H7 (cell line): ENCODE measurements at regions not wholly inside any gene's neighbourhood (a gene's known extent, or its start where the extent isn't known, plus 50 kb on each side); places are given as distances from the start of the nearest gene placed in this dataset.

Experiments used
- DNase-seq: peaks from one replicate; pipeline ENCODE4 v3.0.0; 2012
- H3K27me3 ChIP-seq: 2 replicates; pipeline ENCODE4 v1.6.0; 2011; ENCODE audit warnings: mild to moderate bottlenecking, low read length; ENCODE audit not compliant: control insufficient read depth, insufficient read depth
- H3K36me3 ChIP-seq: replicated peaks from 2 replicates; pipeline ENCODE4 v1.5.1; 2011; ENCODE audit warnings: low read length; ENCODE audit not compliant: control insufficient read depth, insufficient read depth
- H3K4me3 ChIP-seq: 2 replicates; pipeline ENCODE4 v1.5.1; 2011; ENCODE audit warnings: low read depth, mild to moderate bottlenecking, control low read depth, low read length, moderate library complexity; ENCODE audit not compliant: insufficient read depth

- H3K4me3 ChIP-seq = no peak overlapping the region
- DNase-seq = no peak
- no peaks in the 10 kb centered on the region for H3K27me3 ChIP-seq
- no peaks in the 10 kb centered on the region for H3K36me3 ChIP-seq
Measured at GRCh38 chr15:61318802-61319525, 89.9 kb upstream of the RORA start.

DNA sequence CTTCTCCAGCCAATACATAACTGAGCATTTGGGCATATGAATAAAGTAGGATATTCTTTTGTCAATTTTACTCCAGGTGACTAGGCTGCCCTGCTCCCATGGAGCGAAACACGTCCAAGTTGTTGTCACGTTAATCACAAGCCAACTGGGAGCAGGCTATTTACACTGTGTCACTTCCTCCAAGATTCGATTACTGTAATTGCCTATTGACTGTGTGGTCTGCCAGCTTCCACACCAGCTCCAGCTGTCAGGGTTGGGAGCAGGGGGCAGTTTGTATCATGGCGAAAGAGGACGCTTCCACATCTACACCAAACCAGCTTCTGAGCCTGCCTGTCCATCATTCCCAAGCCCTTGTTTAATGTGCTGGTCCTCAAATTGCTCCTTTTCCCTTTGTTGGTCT lies 89.2 kb upstream of the RORA start:
- no peaks in the 10 kb centered on the region for H3K27me3 ChIP-seq
- H3K36me3 ChIP-seq = no peaks in the 10 kb centered on the region
- DNase-seq = no peak
- no peak overlapping the region for H3K4me3 ChIP-seq

DNA sequence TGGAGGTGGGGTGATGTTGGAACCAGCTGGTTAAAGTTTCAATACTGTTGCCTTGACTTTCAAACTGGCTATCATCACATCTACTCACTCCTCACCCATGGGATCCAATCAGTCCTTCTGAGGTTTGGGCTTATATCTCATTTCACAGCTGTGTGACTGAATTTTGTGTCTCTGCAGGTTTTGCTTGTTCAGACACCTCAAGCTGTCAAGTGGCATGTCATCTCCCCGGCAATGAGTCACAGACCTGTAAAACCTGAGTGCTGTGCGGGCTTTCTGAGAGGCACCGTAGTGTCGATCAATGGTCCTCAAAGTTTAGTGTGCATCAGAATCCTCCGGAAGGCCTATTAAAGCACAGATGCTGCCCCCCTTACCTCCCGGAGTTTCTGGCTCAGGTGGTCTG lies 86.4 kb upstream of the RORA start:
- Histone ChIP-seq H3K4me3 (no peak overlapping the region), H3K27me3 (no peaks in the 10 kb centered on the region), H3K36me3 (no peaks in the 10 kb centered on the region)
- no peak for DNase-seq

DNA sequence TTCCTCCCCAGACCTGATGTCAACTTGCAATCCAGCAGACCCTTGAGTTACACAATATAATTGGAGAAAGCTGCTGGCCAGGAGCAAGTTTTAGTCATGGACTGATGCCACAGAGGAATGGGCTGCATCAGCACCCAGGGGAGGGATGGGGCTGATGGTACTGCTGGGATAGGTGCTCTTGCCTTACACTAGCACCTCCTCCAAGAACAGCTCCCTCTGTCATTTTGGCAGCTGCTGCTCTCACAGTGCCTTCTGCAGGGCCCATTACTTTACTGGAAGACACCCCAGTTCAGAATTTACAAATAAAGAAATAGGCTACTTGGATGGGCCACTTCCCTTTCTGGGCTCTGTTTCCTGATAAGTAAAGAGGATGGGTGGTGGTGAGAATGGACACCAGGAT lies 85.3 kb upstream of the RORA start:
- Histone ChIP-seq H3K27me3 (no peaks in the 10 kb centered on the region), H3K4me3 (no peak overlapping the region), H3K36me3 (no peaks in the 10 kb centered on the region)
- DNase-seq = no peak

- no peak overlapping the region for H3K4me3 ChIP-seq
- DNase-seq = no peak
- H3K27me3 ChIP-seq = no peaks in the 10 kb centered on the region
- H3K36me3 ChIP-seq = no peaks in the 10 kb centered on the region
Measured at GRCh38 chr15:61309617-61310016, 80.5 kb upstream of the RORA start.

DNA sequence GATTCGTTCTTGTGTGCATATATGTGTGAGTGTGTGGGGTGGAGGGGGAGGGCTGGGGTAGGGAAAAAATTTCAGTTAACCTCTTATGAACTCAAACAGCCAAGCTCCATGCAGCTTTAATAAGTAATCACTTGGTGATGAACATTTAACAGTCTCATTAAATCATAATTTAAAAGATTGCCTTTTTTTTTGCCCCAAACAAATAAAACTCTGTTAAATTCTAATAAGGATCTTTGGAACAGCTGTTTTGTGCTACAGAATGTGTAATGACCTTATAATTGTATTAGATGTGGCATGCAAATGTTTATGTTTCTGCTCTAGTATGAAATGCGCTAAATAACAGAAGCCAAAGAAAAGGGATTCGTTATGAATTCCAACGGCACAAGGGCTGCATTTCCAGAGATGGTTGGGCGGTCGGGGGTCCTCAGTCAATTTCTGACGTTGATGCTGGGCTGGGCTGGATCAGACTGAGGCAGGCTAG lies 80.0 kb upstream of the RORA start:
- H3K36me3 ChIP-seq = no peaks in the 10 kb centered on the region
- no peak for DNase-seq
- no peak overlapping the region for H3K4me3 ChIP-seq

DNA sequence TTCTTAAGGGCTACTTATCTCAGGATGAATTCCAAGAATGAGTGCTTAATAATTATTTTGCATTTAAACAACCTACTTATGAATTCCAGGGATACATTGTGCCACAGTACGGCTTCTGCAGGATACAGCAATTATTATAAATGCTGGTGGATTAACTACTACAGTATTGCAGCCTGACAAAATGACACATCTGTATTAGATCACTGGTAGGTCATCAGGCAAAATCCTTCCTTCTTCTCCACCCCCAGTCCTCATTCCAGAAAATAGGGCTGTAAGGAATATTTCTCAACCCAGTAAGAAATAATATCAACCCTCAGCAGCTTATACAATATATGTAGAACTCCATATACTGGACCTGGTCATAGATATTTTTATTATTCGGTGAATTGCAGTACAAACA lies 79.3 kb upstream of the RORA start:
- Histone ChIP-seq H3K36me3 (no peaks in the 10 kb centered on the region), H3K4me3 (no peak overlapping the region), H3K27me3 (no peaks in the 10 kb centered on the region)
- DNase-seq = no peak

More for the DNA sequence above, 80.0 kb upstream of the RORA start:
- H3K27me3 ChIP-seq = no peaks in the 10 kb centered on the region

DNA sequence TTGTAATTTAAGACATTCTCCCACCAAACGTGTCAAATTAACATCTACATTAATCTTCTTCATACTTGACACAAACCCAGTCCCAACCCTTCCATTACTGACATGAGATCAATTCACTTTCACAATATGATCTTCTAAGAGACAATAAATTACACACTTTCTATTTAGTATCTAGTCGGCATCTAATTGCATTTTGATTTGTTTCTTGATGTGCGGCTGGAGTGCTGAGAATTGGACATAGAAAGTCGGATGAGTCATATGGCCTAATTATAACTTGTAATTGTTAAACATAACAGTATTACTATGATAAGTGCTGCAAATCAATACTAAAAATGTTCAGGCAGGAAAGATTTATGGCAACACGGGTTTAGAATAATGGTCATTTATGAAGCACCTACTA lies 78.4 kb upstream of the RORA start:
- Histone ChIP-seq H3K27me3 (no peaks in the 10 kb centered on the region), H3K4me3 (no peak overlapping the region), H3K36me3 (no peaks in the 10 kb centered on the region)
- no peak for DNase-seq

DNA sequence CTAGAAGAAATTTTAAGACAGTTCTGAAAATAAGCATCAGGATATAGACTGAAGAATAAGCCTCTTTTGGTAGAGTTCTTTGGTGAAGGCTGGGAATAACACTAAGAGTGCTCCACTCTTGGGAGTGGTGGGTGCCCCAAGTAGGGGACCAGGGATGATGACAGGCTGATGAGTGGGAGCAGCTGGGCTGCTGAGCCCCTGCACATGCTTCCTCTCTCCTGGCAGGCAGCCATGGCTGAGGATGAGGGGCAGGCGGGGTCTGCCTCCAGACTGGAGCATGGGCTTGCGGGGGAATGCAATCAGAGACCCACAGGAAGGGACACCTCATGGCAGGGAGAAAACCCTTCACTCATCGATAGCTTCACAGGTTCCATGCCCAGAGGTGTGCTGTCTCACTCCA lies 72.6 kb upstream of the RORA start:
- DNase-seq = no peak
- no peaks in the 10 kb centered on the region for H3K36me3 ChIP-seq
- no peak overlapping the region for H3K4me3 ChIP-seq
- H3K27me3 ChIP-seq = no peaks in the 10 kb centered on the region

DNA sequence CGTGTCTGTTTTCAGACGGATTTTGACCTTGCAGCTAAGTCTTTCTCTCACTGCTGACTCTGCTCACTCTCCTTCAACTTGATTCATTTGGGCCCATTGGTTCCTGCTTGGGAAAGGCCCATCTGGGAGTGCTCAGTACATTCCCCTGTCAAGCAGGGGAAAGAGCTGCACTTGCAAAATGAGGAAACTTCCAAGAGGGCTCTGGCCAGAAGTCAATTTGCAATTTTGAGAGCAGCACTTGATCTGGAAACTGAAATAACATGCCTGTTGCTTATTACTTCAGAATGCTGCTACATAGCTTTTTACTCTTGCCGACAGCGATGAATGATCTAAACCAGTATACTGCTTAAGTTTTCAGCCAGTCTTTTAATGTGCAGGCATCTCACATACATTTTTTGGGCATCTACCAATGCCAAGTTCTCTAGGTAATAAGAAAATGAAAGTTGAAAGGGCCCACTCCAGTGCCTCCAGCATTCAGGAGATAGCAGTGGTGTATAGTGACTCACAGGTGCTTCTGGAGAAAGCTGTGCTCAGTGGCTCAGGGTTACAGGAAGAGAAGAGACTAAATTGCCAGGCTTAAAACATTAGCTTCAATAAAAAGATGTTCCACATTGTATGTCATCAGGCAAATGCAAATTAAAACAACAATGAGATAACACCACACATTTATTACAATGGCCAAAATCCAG lies 70.1 kb upstream of the RORA start:
- H3K27me3 ChIP-seq = no peaks in the 10 kb centered on the region
- DNase-seq = no peak
- H3K4me3 ChIP-seq = no peak overlapping the region
- no peaks in the 10 kb centered on the region for H3K36me3 ChIP-seq

- no peak for DNase-seq
- H3K27me3 ChIP-seq = no peaks in the 10 kb centered on the region
- H3K36me3 ChIP-seq = no peaks in the 10 kb centered on the region
- H3K4me3 ChIP-seq = no peak overlapping the region
Measured at GRCh38 chr15:61295239-61295638, 66.1 kb upstream of the RORA start.

DNA sequence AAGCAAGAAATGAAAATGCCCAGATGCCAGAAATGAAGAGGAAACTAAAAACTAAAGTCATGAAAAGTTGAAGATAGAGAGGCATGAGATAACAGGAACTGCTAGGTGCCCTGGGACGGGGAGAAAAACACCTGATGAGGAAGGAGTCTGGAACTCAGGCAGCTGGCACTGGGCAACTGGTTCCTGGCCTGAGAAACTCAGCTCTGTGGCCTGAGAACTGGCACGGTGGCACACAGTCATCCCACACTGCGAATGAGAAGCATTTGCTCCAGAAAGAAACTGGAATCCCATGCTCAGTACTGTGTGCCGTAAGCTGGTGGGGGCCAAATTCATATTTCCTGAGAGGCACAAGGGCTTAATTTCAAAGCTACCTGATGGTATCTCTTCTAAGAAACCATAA lies 53.6 kb upstream of the RORA start:
- DNase-seq = no peak
- Histone ChIP-seq H3K4me3 (no peak overlapping the region), H3K27me3 (no peaks in the 10 kb centered on the region), H3K36me3 (no peaks in the 10 kb centered on the region)

GRCh38 chr15:61281328-61281727 lies 52.2 kb upstream of the RORA start:
- no peak for DNase-seq
- no peaks in the 10 kb centered on the region for H3K27me3 ChIP-seq
- H3K36me3 ChIP-seq = no peaks in the 10 kb centered on the region
- H3K4me3 ChIP-seq = no peak overlapping the region
